ENCODE measurements at regions not wholly inside any gene's neighbourhood (a gene's known extent, or its start where the extent isn't known, plus 50 kb on each side); places are given as distances from the start of the nearest gene placed in this dataset.

DNA sequence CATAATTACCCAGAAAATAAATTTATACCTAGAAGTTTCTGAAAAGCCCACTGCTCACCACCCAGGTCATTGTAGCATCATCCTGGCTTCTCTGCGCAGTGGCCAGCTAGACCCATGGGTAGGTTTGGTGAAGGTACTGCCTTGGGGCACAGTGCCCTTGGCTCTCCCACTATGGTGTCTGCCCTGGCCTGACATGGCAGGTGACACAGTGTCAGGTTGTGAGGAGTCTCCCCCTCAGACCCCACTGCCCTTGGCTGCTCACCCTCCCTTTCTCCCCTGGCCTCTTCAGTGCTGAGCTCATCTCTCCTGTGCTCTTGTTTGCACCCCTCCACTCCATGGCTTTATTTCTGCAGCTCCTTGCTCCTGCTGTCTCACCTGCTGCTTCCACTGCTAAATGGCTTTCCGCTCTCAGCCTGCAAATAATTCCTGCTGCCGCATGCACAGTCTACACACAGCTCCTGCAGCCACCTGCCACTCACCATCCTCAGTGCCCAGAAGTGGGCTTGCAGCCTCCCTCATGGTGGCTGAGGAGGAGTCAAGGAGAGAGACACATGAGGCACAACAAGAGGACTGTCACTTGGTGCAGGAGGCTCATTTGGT, 313.4 kb upstream of the MOCS1 start:
- 80% methylated on average over 2 to 3 of the region's 3 CpGs for WGBS, 2 donors (ENCODE audit: low coverage in 1 of 2)

DNA sequence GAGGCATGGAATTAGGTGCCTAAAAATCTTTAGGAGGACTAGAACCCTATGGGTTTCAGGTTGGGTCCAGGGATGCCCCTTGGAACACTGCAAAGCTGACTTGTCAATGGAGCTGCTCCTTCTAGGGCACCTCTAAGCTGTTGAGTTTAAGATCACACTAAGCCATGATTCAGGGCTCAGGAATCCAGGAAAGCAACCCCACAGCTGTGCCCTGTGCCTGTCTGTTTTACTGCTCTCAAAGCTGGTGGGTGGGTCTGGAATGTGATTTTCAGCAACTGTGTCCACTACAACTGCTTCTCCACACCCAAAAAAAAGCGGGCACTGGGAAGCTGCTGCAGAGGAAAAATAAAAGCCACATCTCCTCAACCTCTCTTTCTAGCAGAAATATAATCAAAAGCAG, 310.4 kb upstream of the MOCS1 start:
- TF ChIP-seq, protein P1, sequence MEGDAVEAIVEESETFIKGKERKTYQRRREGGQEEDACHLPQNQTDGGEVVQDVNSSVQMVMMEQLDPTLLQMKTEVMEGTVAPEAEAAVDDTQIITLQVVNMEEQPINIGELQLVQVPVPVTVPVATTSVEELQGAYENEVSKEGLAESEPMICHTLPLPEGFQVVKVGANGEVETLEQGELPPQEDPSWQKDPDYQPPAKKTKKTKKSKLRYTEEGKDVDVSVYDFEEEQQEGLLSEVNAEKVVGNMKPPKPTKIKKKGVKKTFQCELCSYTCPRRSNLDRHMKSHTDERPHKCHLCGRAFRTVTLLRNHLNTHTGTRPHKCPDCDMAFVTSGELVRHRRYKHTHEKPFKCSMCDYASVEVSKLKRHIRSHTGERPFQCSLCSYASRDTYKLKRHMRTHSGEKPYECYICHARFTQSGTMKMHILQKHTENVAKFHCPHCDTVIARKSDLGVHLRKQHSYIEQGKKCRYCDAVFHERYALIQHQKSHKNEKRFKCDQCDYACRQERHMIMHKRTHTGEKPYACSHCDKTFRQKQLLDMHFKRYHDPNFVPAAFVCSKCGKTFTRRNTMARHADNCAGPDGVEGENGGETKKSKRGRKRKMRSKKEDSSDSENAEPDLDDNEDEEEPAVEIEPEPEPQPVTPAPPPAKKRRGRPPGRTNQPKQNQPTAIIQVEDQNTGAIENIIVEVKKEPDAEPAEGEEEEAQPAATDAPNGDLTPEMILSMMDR (IDR thresholded peaks at IDR 0.05), result no peak
- no peak for TF ChIP-seq POLR2AphosphoS5 (IDR thresholded peaks at IDR 0.05)
- no peak for TF ChIP-seq EP300 (IDR thresholded peaks at IDR 0.05)
- no peak for ATAC-seq
- H3K36me3 ChIP-seq, result no peaks in the 10 kb centered on the region
- 83% methylated on average over 1 of the region's 1 CpG; no CpG with 5 or more reads in 1 of the 2 donors for WGBS, 2 donors (ENCODE audit: low coverage in 1 of 2)
- H3K27me3 ChIP-seq, result no peaks in the 10 kb centered on the region
- no peak overlapping the region for H3K4me3 ChIP-seq
- H3K4me1 ChIP-seq, result no peaks in the 10 kb centered on the region
- H3K27ac ChIP-seq, result no peak overlapping the region
- H3K9me3 ChIP-seq, result no peaks in the 10 kb centered on the region

More for the DNA sequence above, 313.4 kb upstream of the MOCS1 start:
- H3K27me3 ChIP-seq, result no peaks in the 10 kb centered on the region
- no peak overlapping the region for H3K27ac ChIP-seq
- H3K9me3 ChIP-seq, result no peaks in the 10 kb centered on the region
- no peaks in the 10 kb centered on the region for H3K36me3 ChIP-seq
- no peak for ATAC-seq
- H3K4me1 ChIP-seq, result no peaks in the 10 kb centered on the region
- H3K4me3 ChIP-seq, result no peak overlapping the region
- TF ChIP-seq, protein P1 (IDR thresholded peaks at IDR 0.05), result no peak
- TF ChIP-seq POLR2AphosphoS5 (IDR thresholded peaks at IDR 0.05) (no peak), EP300 (IDR thresholded peaks at IDR 0.05) (no peak), POLR2A (IDR thresholded peaks at IDR 0.05) (no peak)

DNA sequence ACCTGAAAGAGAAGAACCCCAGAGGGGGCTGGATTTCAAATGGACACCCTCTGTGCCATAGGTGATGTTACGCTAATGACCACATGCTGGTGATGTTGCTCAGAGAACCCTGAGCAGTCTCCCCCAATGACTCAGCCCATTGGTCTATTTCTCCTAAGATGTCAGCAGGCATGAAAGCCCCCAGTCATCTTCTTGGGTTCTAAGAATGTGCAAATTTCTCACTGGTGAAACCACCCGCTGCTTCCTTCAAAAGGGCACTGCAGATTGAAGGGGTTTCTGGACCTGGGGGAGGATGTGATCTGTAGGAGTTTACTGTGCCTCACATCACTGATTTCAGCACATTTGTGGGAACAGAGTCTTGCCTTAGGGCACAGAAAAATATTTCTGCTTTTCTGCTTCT, 298.4 kb upstream of the MOCS1 start:
- H3K27ac ChIP-seq, result no peak overlapping the region
- H3K4me3 ChIP-seq, result no peak overlapping the region
- no peaks in the 10 kb centered on the region for H3K36me3 ChIP-seq
- H3K4me1 ChIP-seq, result no peaks in the 10 kb centered on the region
- peaks cover 0 to 12% (median 0%) of the 10 kb centered on the region in 3 donors for H3K9me3 ChIP-seq
- TF ChIP-seq, protein P1 (IDR thresholded peaks at IDR 0.05), result no peak
- TF ChIP-seq POLR2A (IDR thresholded peaks at IDR 0.05), result no peak
- no peak for TF ChIP-seq POLR2AphosphoS5 (IDR thresholded peaks at IDR 0.05)
- TF ChIP-seq EP300 (IDR thresholded peaks at IDR 0.05), result no peak
- no peak for ATAC-seq
- 63 to 94% methylated on average over 2 of the region's 2 CpGs for WGBS, 2 donors (ENCODE audit: low coverage in 1 of 2)
- H3K27me3 ChIP-seq, result peaks cover 35% of the 10 kb centered on the region

DNA sequence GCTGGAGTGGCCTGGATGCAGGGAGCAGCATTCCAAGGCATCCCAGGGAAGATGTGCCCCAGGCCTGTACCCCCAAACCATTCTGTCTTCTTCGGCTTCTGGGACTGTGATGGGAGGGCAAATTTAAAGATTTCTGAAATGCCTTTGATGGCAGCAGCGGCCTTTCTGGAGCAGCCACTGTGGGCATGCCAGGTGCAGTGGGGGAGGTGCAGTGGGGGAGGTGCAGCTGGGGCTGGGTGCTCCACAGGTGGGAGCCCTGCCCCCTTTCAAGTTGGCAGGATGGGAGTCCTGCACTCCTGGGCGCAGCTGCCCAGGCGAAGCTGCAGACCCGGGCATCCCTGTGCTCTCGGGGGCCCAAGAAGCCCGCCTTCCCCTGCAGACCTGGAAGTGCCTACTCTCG, 293.5 kb upstream of the MOCS1 start:
- H3K4me1 ChIP-seq, result no peaks in the 10 kb centered on the region
- peaks cover 20% of the 10 kb centered on the region for H3K27me3 ChIP-seq
- WGBS, 2 donors (ENCODE audit: low coverage in 1 of 2), result 0% methylated on average over 1 of the region's 8 CpGs; no CpG with 5 or more reads in 1 of the 2 donors
- no peak for ATAC-seq
- H3K36me3 ChIP-seq, result no peaks in the 10 kb centered on the region
- H3K4me3 ChIP-seq, result no peak overlapping the region
- no peak for TF ChIP-seq POLR2AphosphoS5 (IDR thresholded peaks at IDR 0.05)
- TF ChIP-seq POLR2A (IDR thresholded peaks at IDR 0.05), result no peak
- no peak for TF ChIP-seq EP300 (IDR thresholded peaks at IDR 0.05)
- TF ChIP-seq, protein P1 (IDR thresholded peaks at IDR 0.05), result no peak
- no peaks in the 10 kb centered on the region for H3K9me3 ChIP-seq
- no peak overlapping the region for H3K27ac ChIP-seq

DNA sequence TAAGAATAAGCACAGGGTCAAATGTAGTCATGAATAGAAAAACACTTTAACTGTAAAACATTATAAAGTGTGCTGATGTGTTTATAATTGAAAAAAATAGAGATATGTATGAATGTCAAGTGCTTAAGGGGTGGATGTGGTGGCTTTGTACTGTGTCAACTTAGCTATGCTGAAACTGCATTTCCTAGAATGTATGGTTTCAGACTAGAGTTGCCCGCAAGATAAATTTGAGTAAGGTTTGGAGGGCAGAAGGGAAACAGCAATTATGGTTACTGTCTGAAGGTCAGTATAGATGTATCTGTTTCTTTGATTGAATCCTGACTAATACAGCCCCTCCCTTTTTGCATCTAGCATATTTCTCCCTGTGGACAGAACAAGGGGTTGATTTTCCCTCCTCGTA, 288.1 kb upstream of the MOCS1 start:
- TF ChIP-seq POLR2AphosphoS5 (IDR thresholded peaks at IDR 0.05), result no peak
- no peak for TF ChIP-seq POLR2A (IDR thresholded peaks at IDR 0.05)
- TF ChIP-seq EP300 (IDR thresholded peaks at IDR 0.05), result no peak
- TF ChIP-seq, protein P1 (IDR thresholded peaks at IDR 0.05), result no peak
- H3K4me3 ChIP-seq, result no peak overlapping the region
- no peaks in the 10 kb centered on the region for H3K4me1 ChIP-seq
- no peaks in the 10 kb centered on the region for H3K36me3 ChIP-seq
- WGBS, 2 donors (ENCODE audit: low coverage in 1 of 2), result 77 to 89% methylated on average over 2 of the region's 2 CpGs
- no peak overlapping the region for H3K27ac ChIP-seq
- H3K27me3 ChIP-seq, result peaks cover 9% of the 10 kb centered on the region
- no peak for ATAC-seq
- no peaks in the 10 kb centered on the region for H3K9me3 ChIP-seq

All from gastroesophageal sphincter (tissue), 4 donors.